Smooth muscle cell (in vitro differentiated cells): ENCODE measurements at regions not wholly inside any gene's neighbourhood (a gene's known extent, or its start where the extent isn't known, plus 50 kb on each side); places are given as distances from the start of the nearest gene placed in this dataset.
A peak's percentile ranks its signal among the peaks of the same experiment; 100 is the strongest.

Experiments used
- DNase-seq: peaks from one replicate; lab custom pipeline; 2025; ENCODE audit not compliant: unreplicated experiment; lab: John Stamatoyannopoulos, UW
- H2AFZ ChIP-seq: fragments of 200-600 bp; sonication (generic); 2 replicates; pipeline ENCODE4 v1.6.0; 2016; ENCODE audit warnings: antibody characterized with exemption, low read depth, mild to moderate bottlenecking
- H3F3A ChIP-seq: fragments of 200-600 bp; sonication (generic); 2 replicates; pipeline ENCODE4 v1.6.0; 2017; ENCODE audit warnings: antibody characterized with exemption, low read depth
- H3K27ac ChIP-seq: fragments of 200-600 bp; sonication (generic); 2 replicates; pipeline ENCODE4 v1.5.1; 2016; ENCODE audit warnings: low read depth, mild to moderate bottlenecking
- H3K27me3 ChIP-seq: fragments of 200-600 bp; sonication (generic); 2 replicates; pipeline ENCODE4 v1.6.1; 2016; ENCODE audit warnings: low read depth, mild to moderate bottlenecking
- H3K36me3 ChIP-seq: fragments of 200-600 bp; sonication (generic); 2 replicates; pipeline ENCODE4 v1.5.1; 2016; ENCODE audit warnings: low read depth
- H3K4me1 ChIP-seq: fragments of 200-600 bp; sonication (generic); 2 replicates; pipeline ENCODE4 v1.5.1; 2016; ENCODE audit warnings: low read depth
- H3K4me2 ChIP-seq: fragments of 200-600 bp; sonication (generic); 2 replicates; pipeline ENCODE4 v1.6.0; 2016; ENCODE audit warnings: mild to moderate bottlenecking
- H3K4me3 ChIP-seq: fragments of 200-600 bp; sonication (generic); 2 replicates; pipeline ENCODE4 v1.5.1; 2016; ENCODE audit warnings: mild to moderate bottlenecking
- H3K79me2 ChIP-seq: fragments of 200-600 bp; sonication (generic); 2 replicates; pipeline ENCODE4 v1.6.0; 2016; ENCODE audit warnings: low read depth, mild to moderate bottlenecking
- H3K9ac ChIP-seq: fragments of 200-600 bp; sonication (generic); 2 replicates; pipeline ENCODE4 v1.6.0; 2016; ENCODE audit warnings: low read depth
- H3K9me3 ChIP-seq: fragments of 200-600 bp; sonication (generic); replicated peaks from 2 replicates; pipeline ENCODE4 v1.5.1; 2016; ENCODE audit warnings: low read depth
- H4K20me1 ChIP-seq: fragments of 200-600 bp; sonication (generic); 2 replicates; pipeline ENCODE4 v1.6.0; 2016; ENCODE audit warnings: low read depth
- WGBS: methylation state at CpG from one replicate; pipeline ENCODE4 v1.1.7; 2016; ENCODE audit warnings: low lambda C conversion rate; 5-methylcytosine and 5-hydroxymethylcytosine counted together
- TF ChIP-seq, protein P1 (sequence below): fragments of 200-600 bp; sonication (generic); IDR thresholded peaks from 2 replicates; pipeline ENCODE4 v1.5.1; 2017; ENCODE audit warnings: borderline replicate concordance, mild to moderate bottlenecking, antibody characterized with exemption; ENCODE audit not compliant: insufficient read depth, poor library complexity, severe bottlenecking

DNA sequence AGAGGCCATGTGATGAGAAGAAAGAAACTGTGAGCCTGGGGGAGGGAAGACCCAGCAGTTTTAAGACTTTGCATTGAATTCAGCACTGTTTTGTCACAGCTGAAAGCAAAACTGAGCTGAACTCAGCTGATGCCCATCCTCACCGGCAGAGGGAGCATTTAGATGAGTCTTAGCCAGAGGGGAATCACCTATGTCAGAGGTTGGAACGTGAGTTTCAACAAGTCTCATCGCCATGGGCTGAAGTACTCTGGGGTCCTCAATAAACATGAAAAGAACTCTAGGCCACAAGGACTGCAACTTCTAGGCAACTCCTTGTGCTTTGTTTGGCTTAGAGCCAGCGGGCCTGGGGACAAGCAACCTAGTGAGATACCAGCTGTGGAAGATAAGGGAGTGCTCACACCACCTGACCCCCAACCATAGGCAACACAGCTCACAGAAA is 324.5 kb downstream of the TBL1XR1 start:
- 34% methylated on average over 4 of the region's 4 CpGs for WGBS
- Histone ChIP-seq H3K9ac (no peak overlapping the region), H4K20me1 (no peaks in the 10 kb centered on the region), H3K4me2 (no peak overlapping the region), H2AFZ (peak overlapping the region; percentile 56), H3K27me3 (no peaks in the 10 kb centered on the region), H3K4me1 (no peaks in the 10 kb centered on the region), H3F3A (no peaks in the 10 kb centered on the region), H3K36me3 (no peaks in the 10 kb centered on the region), H3K27ac (no peak overlapping the region), H3K9me3 (no peaks in the 10 kb centered on the region), H3K4me3 (no peak overlapping the region), H3K79me2 (no peaks in the 10 kb centered on the region)
- TF ChIP-seq, protein P1, sequence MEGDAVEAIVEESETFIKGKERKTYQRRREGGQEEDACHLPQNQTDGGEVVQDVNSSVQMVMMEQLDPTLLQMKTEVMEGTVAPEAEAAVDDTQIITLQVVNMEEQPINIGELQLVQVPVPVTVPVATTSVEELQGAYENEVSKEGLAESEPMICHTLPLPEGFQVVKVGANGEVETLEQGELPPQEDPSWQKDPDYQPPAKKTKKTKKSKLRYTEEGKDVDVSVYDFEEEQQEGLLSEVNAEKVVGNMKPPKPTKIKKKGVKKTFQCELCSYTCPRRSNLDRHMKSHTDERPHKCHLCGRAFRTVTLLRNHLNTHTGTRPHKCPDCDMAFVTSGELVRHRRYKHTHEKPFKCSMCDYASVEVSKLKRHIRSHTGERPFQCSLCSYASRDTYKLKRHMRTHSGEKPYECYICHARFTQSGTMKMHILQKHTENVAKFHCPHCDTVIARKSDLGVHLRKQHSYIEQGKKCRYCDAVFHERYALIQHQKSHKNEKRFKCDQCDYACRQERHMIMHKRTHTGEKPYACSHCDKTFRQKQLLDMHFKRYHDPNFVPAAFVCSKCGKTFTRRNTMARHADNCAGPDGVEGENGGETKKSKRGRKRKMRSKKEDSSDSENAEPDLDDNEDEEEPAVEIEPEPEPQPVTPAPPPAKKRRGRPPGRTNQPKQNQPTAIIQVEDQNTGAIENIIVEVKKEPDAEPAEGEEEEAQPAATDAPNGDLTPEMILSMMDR = peak; percentile 72
- DNase-seq = no peak

DNA sequence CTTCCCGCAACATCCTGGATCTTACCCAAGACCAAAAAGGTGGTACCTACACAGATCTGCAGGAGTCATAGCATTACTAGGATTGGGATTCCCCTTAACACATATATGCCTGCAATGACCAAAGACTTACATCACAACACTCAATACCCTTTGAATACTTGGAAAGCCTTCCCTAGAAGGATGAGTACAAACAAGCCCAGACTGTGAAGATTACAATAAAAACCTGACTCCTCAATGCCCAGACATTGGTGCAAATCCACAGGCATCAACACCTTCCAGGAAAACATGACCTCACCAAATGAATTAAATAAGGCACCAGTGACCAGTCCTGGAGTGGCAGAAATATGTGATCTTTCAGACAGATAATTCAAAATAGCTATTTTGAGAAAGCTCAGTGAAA is 326.8 kb downstream of the TBL1XR1 start:
- no peaks in the 10 kb centered on the region for H3K4me1 ChIP-seq
- H3K27me3 ChIP-seq = no peaks in the 10 kb centered on the region
- no peaks in the 10 kb centered on the region for H3K79me2 ChIP-seq
- no peak overlapping the region for H2AFZ ChIP-seq
- no peak overlapping the region for H3K4me3 ChIP-seq
- H4K20me1 ChIP-seq = no peaks in the 10 kb centered on the region
- H3K27ac ChIP-seq = no peak overlapping the region
- WGBS = 100% methylated on average over 1 of the region's 1 CpG
- no peaks in the 10 kb centered on the region for H3K9me3 ChIP-seq
- no peaks in the 10 kb centered on the region for H3K36me3 ChIP-seq
- TF ChIP-seq, protein P1 = no peak
- H3K4me2 ChIP-seq = no peak overlapping the region
- no peaks in the 10 kb centered on the region for H3F3A ChIP-seq
- H3K9ac ChIP-seq = no peak overlapping the region
- DNase-seq = no peak

- Histone ChIP-seq H3K36me3 (no peaks in the 10 kb centered on the region), H3K4me3 (no peak overlapping the region), H3K4me2 (no peak overlapping the region), H2AFZ (no peak overlapping the region), H3K27ac (no peak overlapping the region), H4K20me1 (no peaks in the 10 kb centered on the region), H3K4me1 (no peaks in the 10 kb centered on the region), H3K79me2 (no peaks in the 10 kb centered on the region), H3F3A (no peaks in the 10 kb centered on the region), H3K9me3 (no peaks in the 10 kb centered on the region), H3K9ac (no peak overlapping the region), H3K27me3 (no peaks in the 10 kb centered on the region)
- TF ChIP-seq, protein P1 = no peak
- WGBS = 88% methylated on average over 7 of the region's 7 CpGs
- no peak for DNase-seq
These were observed 329.3 kb downstream of the TBL1XR1 start for GRCh38 chr3:176867681-176868663.
